ENCODE measurements at regions not wholly inside any gene's neighbourhood (a gene's known extent, or its start where the extent isn't known, plus 50 kb on each side); places are given as distances from the start of the nearest gene placed in this dataset.

DNA sequence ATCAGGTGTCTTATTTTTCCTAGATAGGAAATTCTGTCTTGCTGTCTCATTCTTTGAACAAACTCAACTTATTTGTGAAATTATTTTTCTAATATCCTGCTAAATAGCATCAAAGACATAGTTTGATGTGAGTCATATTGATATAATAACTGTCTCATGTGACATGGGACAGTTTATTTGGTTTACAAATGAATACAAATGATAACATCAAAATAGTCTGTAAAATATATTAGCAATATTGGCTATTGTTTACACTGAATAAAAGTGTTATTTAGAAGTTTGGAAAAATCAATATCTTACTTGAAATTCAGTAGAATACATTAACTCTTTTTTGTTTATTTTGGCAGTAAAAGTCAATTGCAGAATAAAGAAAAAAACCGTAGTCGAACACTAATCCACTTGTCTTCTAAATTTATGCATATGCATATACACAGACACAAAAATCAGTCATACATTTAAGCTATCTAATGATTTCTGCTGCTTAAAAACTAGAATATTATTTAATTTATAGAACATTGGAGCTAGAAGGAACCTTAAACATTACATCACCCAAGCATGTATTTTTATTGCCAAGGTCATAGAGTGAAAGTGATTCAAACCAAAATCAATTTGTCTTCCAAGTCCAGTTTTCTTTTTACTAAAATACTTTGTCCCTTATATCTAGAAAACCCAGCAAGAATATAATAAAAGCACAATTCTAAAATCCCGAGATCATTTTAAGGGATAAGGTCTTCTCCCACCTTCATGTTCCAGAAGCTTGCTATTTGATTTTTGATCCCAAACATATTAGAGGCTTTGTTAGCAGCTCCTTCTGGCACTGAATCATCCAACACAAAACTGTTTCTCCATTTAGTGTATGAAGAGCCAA is 776.5 kb upstream of the SLITRK1 start:
- Mint-ChIP-seq H3K27me3 (no peaks in the 10 kb centered on the region), H3K36me3 (ENCODE audit: low read depth) (no peaks in the 10 kb centered on the region), H3K4me1 (no peaks in the 10 kb centered on the region), H3K4me3 (no peak overlapping the region), H3K9me3 (peaks cover 4% of the 10 kb centered on the region), H3K27ac (no peak overlapping the region)
- ATAC-seq, result no peak
- no peak for DNase-seq

DNA sequence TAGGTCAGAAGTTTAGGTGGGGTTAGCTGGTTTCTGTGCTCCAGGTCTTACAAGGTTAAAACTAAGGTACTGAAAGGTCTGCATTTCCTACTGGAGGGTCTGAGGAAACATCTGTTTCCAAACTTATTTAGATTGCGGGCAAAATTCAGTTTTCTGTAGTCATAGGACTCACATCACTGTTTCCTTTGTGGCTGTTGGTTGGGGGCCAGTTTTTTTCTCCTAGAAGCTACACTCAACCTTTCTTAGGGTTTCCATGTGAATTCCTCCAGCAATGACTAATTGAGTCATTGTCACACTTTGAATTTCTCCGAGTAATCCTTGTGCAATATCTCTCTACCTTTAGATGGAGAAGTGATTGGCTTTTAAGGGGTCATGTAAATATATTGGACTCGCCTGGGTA is 773.4 kb upstream of the SLITRK1 start:
- H3K27ac Mint-ChIP-seq, result no peak overlapping the region
- H3K9me3 Mint-ChIP-seq, result peaks cover 4% of the 10 kb centered on the region
- DNase-seq, result no peak
- no peak for ATAC-seq
- H3K4me3 Mint-ChIP-seq, result no peak overlapping the region
- H3K4me1 Mint-ChIP-seq, result no peaks in the 10 kb centered on the region
- H3K36me3 Mint-ChIP-seq (ENCODE audit: low read depth), result no peaks in the 10 kb centered on the region
- H3K27me3 Mint-ChIP-seq, result no peaks in the 10 kb centered on the region

DNA sequence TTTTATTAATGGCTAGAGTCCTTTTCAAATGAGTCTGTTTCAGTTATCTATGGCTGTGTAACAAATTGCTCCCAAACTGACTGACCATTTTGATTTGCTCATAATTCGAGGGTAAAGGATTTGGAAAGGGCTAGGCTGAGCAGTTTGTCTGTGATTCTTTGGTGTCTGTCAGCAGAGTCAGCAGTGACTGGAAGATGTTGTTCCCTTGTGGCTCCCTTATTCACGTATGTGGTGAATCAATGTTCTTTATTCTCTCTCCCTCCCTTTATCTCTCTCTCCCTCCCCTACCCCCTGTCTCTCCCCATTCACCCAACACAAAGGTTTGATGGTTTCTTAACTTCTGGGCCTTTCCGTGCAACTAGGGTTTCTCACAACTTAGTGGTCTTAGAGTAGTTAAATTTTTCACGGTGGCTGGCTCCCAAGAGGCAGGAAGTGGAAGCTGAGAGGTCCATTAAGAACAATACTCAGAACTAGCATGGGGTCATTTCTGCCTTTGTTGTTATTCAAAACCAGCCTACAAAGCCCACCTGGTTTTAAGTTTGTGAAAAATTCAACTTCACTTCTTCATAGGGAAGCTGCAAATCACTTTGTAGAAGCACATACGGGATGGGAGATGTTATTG is 772.5 kb upstream of the SLITRK1 start:
- Mint-ChIP-seq H3K9me3 (peaks cover 4% of the 10 kb centered on the region), H3K36me3 (ENCODE audit: low read depth) (no peaks in the 10 kb centered on the region), H3K4me1 (no peaks in the 10 kb centered on the region), H3K27me3 (no peaks in the 10 kb centered on the region), H3K4me3 (no peak overlapping the region), H3K27ac (no peak overlapping the region)
- ATAC-seq, result no peak
- no peak for DNase-seq

DNA sequence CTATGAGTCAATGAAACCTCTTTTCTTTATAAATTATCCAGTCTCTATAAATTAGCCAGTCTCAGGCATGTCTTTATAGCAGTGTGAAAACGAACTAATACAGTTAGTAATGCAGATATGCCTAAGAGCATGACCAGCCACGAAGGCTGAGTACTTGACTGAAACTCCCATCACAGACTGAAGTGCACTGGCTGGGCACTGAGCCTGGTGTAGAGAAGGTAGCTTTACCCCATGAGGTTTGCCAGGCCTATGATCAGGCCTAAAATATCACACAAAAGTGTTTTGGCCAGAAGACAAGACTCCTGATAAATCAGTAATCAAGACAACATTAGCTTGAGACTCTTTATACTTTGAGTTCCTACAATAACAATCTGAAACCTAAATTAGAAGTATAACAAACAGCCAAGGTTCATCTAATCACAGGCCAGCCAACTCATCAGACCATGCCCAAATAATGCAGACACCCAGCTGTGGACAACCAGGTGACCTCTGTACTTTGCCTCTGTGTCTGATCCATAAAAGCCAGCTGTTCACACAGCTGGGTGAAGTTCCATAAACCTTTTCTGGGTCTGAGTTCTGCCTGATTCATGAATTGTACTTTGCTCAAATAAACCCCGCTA is 771.8 kb upstream of the SLITRK1 start:
- Mint-ChIP-seq H3K9me3 (peaks cover 1% of the 10 kb centered on the region), H3K27me3 (no peaks in the 10 kb centered on the region), H3K4me1 (no peaks in the 10 kb centered on the region), H3K36me3 (ENCODE audit: low read depth) (no peaks in the 10 kb centered on the region), H3K4me3 (no peak overlapping the region), H3K27ac (no peak overlapping the region)
- DNase-seq (no peak), ATAC-seq (no peak)

DNA sequence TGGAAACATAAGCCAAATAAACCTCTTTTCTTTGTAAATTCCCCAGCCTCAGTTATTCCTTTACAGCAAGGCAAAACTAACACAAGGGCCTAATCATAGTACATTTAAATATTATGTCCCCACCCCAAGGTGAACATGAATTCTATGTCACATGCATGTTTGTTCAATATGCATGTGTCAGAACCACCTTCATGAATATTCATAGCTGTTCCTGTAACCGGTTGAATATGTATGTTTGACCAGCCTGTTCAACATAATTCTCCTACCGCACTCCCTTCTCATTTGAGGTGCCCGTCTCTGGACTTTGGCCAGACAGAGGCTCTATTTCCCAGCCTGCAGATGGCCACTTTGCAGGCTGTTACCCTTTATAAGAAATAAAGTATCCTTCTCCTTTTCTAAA is 769.4 kb upstream of the SLITRK1 start:
- Mint-ChIP-seq H3K4me3 (no peak overlapping the region), H3K27ac (no peak overlapping the region), H3K4me1 (no peaks in the 10 kb centered on the region), H3K36me3 (ENCODE audit: low read depth) (no peaks in the 10 kb centered on the region), H3K9me3 (no peaks in the 10 kb centered on the region), H3K27me3 (no peaks in the 10 kb centered on the region)
- DNase-seq (no peak), ATAC-seq (no peak)

DNA sequence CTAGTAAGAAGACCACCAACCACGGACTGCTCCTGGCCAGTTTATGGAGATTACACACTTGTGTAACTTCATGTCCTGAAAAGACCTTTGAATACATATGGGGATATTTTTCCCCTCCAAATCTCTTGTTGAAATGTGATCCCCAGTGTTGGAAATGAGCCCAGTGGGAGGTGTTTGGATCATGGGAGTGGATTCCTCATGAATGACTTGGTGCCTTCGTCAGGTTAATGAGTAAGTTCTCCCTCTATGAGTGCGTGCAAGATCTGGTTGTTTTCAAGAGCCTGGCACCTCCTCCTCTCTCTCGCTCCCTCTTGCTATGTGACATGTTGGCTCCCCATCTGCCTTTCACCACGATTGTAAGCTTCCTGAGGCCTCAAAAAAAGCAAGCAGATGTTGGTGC is 769.0 kb upstream of the SLITRK1 start:
- no peaks in the 10 kb centered on the region for H3K36me3 Mint-ChIP-seq (ENCODE audit: low read depth)
- H3K27ac Mint-ChIP-seq, result no peak overlapping the region
- DNase-seq (no peak), ATAC-seq (no peak)
- no peak overlapping the region for H3K4me3 Mint-ChIP-seq
- no peaks in the 10 kb centered on the region for H3K27me3 Mint-ChIP-seq
- H3K9me3 Mint-ChIP-seq, result no peaks in the 10 kb centered on the region
- no peaks in the 10 kb centered on the region for H3K4me1 Mint-ChIP-seq

DNA sequence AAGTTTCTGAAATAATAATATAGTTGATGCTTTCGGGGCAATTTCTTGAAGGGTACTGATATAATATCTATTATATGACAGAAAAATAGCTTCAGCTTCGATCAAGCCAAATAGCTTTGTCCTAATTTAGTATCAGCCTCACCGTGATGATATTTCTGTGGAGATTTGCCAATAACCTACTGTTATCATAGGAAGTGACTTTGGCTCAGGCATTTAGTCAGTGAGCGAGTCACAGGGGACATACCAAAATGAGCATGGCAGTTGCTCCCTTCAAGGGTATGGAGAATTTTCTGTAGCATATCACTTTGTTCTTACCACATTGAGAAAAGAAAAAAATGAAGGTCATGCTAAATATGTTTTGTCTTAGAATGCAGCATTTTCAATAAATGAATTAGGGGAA is 767.6 kb upstream of the SLITRK1 start:
- no peak for DNase-seq
- H3K36me3 Mint-ChIP-seq (ENCODE audit: low read depth), result no peaks in the 10 kb centered on the region
- no peaks in the 10 kb centered on the region for H3K9me3 Mint-ChIP-seq
- H3K27me3 Mint-ChIP-seq, result no peaks in the 10 kb centered on the region
- H3K27ac Mint-ChIP-seq, result no peak overlapping the region
- no peaks in the 10 kb centered on the region for H3K4me1 Mint-ChIP-seq
- no peak overlapping the region for H3K4me3 Mint-ChIP-seq
- ATAC-seq, result no peak

- no peak for DNase-seq
- no peaks in the 10 kb centered on the region for H3K27me3 Mint-ChIP-seq
- H3K27ac Mint-ChIP-seq, result no peak overlapping the region
- no peak overlapping the region for H3K4me3 Mint-ChIP-seq
- H3K36me3 Mint-ChIP-seq (ENCODE audit: low read depth), result no peaks in the 10 kb centered on the region
- H3K4me1 Mint-ChIP-seq, result no peaks in the 10 kb centered on the region
- H3K9me3 Mint-ChIP-seq, result no peaks in the 10 kb centered on the region
- no peak for ATAC-seq
Observed at GRCh38 chr13:84648069-84648640, 765.9 kb upstream of the SLITRK1 start.

DNA sequence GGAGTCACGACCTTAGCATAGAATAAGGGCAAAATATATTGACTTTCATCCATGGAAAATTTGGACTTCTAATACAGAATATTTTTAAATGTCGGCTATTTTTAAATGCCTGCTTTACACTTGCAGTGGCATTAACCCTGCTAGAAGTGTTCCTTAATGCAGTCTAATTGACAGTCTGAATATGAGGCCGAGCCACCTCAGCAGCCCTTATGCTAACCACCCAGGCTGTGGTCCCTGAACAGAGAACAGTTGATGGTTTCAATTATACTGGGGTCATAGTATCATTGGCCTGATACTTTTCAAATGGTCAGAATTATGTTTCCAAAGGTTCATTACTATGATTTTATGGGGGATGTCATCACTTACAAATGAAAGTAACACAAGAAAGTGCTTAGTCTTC is 764.7 kb upstream of the SLITRK1 start:
- no peak overlapping the region for H3K4me3 Mint-ChIP-seq
- H3K27me3 Mint-ChIP-seq, result no peaks in the 10 kb centered on the region
- ATAC-seq, result no peak
- DNase-seq, result no peak
- H3K36me3 Mint-ChIP-seq (ENCODE audit: low read depth), result no peaks in the 10 kb centered on the region
- H3K4me1 Mint-ChIP-seq, result no peaks in the 10 kb centered on the region
- no peak overlapping the region for H3K27ac Mint-ChIP-seq
- H3K9me3 Mint-ChIP-seq, result no peaks in the 10 kb centered on the region

GRCh38 chr13:84645196-84646012 is 763.1 kb upstream of the SLITRK1 start:
- DNase-seq (no peak), ATAC-seq (no peak)
- Mint-ChIP-seq H3K27ac (no peak overlapping the region), H3K4me3 (no peak overlapping the region), H3K36me3 (ENCODE audit: low read depth) (no peaks in the 10 kb centered on the region), H3K9me3 (no peaks in the 10 kb centered on the region), H3K4me1 (no peaks in the 10 kb centered on the region), H3K27me3 (no peaks in the 10 kb centered on the region)

DNA sequence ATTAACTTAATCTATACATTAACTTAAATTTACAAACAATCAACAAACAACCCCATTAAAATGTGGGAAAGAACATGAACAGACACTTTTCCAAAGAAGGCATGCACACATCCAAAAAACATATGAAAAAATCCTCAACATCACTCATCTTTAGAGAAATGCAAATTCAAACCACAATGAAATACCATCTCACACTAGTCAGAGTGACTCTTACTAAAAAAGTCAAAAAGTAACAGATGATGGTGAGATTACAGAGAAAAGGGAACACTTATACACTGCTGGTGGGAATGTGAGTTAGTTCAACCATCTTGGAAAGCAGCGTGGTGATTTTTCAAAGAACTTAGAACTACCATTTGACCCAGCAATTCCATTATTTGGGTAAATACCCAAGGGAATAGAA is 759.2 kb upstream of the SLITRK1 start:
- ATAC-seq (no peak), DNase-seq (no peak)
- Mint-ChIP-seq H3K36me3 (ENCODE audit: low read depth) (no peaks in the 10 kb centered on the region), H3K27ac (no peak overlapping the region), H3K27me3 (no peaks in the 10 kb centered on the region), H3K9me3 (peaks cover 6% of the 10 kb centered on the region), H3K4me1 (no peaks in the 10 kb centered on the region), H3K4me3 (no peak overlapping the region)

DNA sequence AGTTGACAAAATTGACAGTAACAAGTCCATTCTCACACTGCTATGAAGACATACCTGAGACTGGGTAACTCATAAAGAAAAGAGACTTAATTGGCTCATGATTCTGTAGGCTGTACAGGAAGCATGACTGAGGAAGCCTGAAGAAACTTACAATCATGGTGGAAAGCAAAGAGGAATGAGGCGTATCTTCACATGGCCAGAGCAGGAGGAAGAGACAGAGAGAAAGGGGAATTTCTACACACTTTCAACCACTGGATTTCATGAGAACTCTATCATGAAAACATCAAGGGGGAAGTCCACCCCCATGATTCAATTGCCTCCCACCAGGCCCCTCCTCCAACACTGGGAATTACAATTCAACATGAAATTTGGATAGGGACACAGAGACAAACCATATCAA is 758.4 kb upstream of the SLITRK1 start:
- Mint-ChIP-seq H3K36me3 (ENCODE audit: low read depth) (no peaks in the 10 kb centered on the region), H3K4me3 (no peak overlapping the region), H3K4me1 (no peaks in the 10 kb centered on the region), H3K9me3 (peaks cover 6% of the 10 kb centered on the region), H3K27me3 (no peaks in the 10 kb centered on the region), H3K27ac (no peak overlapping the region)
- DNase-seq (no peak), ATAC-seq (no peak)

- Mint-ChIP-seq H3K36me3 (ENCODE audit: low read depth) (no peaks in the 10 kb centered on the region), H3K4me3 (no peak overlapping the region), H3K4me1 (no peaks in the 10 kb centered on the region), H3K27me3 (no peaks in the 10 kb centered on the region), H3K27ac (no peak overlapping the region), H3K9me3 (peaks cover 5% of the 10 kb centered on the region)
- ATAC-seq (no peak), DNase-seq (no peak)
Observed at GRCh38 chr13:84630476-84630875, 748.2 kb upstream of the SLITRK1 start.

DNA sequence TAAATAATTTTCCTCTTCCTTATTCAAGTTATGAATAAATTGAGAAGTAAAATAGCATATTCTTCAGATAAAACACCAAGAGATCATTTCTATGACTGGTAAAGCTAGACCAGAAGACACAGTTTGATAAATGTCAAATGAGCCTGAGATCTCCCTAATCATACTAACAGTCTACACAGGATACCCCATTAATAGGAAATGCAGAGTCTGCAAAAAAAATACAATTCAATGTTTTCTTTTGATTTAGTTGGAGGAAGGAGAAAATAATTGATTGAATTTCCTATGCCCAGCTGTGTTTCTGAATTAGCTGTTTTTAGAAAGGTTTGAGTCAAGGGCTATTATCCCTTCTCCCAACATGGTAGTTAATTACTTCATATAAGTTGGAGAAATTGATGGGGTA is 734.6 kb upstream of the SLITRK1 start:
- Mint-ChIP-seq H3K9me3 (peaks cover 4% of the 10 kb centered on the region), H3K4me1 (no peaks in the 10 kb centered on the region), H3K4me3 (no peak overlapping the region), H3K36me3 (ENCODE audit: low read depth) (no peaks in the 10 kb centered on the region), H3K27ac (no peak overlapping the region), H3K27me3 (no peaks in the 10 kb centered on the region)
- DNase-seq (no peak), ATAC-seq (no peak)
